GM18861 (cell line): ENCODE measurements at regions not wholly inside any gene's neighbourhood (a gene's known extent, or its start where the extent isn't known, plus 50 kb on each side); places are given as distances from the start of the nearest gene placed in this dataset.

Source experiments
- ATAC-seq: cut with Tn5 transposase; IDR thresholded peaks from one replicate; pipeline ENCODE4 v1.9.1; 2021; ENCODE audit not compliant: unreplicated experiment

GRCh38 chr21:28380241-28380640 lies 612.4 kb downstream of the LTN1 start:
- ATAC-seq: no peak

- ATAC-seq: no peak
These were observed 614.7 kb downstream of the LTN1 start for GRCh38 chr21:28378026-28378425.

- no peak for ATAC-seq
These were observed 616.8 kb downstream of the LTN1 start for GRCh38 chr21:28375708-28376385.

GRCh38 chr21:28374881-28375280 lies 617.8 kb downstream of the LTN1 start:
- ATAC-seq: no peak

- no peak for ATAC-seq
These were observed 621.0 kb downstream of the LTN1 start for GRCh38 chr21:28371713-28372112.

DNA sequence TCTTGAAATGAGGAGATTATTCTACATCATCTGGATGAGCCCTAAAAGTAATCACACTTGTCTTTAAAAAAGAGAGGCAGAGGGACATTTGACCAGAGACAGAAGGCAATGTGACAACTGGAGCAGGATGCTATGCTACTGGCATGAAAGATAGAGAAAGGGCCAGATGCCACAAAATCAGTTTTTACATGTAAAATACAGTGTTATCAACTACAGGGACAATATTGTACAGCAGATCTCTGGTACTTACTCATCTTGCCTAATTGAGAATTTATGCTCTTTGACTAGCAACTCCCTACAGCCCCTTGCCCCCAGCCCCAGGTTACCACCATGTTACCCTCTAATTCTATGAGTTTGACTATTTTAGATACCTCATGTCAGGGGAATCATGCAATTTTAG lies 633.4 kb downstream of the LTN1 start:
- no peak for ATAC-seq

- ATAC-seq: no peak
These were observed 634.0 kb downstream of the LTN1 start for GRCh38 chr21:28358702-28359101.

DNA sequence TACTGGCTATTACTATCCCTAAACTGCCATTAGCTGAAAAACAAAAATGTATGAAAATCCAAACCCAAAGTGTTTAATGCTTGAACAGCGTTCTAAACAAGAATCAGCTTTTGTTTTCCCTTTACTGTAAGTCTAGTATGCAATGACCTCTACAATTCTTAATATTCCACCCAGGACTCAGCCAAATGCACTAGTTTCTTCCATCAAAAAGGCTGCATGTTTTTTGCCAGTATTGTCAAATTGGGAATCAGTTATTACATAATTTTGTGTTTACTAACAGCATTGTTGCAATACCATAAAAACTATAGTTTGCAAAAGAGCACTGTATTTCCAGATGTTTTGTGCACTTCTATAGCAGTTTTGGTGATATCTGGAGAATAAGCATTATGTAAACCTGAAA lies 634.5 kb downstream of the LTN1 start:
- ATAC-seq: no peak

DNA sequence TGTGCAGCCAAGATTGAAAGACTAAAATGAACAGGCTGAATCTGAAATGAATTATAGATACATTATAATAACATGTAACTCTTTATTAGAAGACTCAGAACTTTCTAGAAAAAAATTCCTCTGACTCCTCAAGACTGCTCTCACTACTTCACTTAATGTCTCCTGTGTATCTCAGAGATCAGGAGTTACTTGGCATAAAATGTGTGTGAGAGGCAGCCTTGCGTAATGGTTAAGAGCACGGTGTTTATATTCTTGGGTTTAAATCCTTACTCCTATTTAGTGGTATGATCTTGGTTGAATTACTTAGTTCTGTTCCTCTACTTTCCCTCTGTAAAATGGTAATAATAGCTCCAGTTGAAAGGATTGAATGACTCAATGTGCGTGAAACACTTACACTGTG lies 634.9 kb downstream of the LTN1 start:
- ATAC-seq: no peak

GRCh38 chr21:28356422-28356821 lies 636.3 kb downstream of the LTN1 start:
- ATAC-seq: no peak

DNA sequence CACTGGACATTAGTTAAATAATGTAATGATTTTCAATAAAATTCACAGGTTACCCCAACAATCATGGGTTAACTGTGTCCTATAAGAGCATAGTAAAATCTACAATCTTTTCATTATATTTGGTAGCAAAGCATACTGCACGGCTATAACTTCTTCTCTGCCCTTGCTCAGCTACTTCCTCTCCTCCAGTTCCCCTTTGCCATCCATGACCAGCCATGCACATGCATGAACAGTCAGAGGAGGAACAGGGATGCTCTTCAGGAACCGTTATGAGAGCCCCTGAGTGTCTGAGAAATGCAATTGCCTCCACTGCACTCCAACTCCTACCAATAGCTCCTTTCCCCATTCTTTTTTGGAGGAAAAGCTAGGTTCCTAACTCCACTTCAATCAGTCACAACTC lies 646.7 kb downstream of the LTN1 start:
- no peak for ATAC-seq

DNA sequence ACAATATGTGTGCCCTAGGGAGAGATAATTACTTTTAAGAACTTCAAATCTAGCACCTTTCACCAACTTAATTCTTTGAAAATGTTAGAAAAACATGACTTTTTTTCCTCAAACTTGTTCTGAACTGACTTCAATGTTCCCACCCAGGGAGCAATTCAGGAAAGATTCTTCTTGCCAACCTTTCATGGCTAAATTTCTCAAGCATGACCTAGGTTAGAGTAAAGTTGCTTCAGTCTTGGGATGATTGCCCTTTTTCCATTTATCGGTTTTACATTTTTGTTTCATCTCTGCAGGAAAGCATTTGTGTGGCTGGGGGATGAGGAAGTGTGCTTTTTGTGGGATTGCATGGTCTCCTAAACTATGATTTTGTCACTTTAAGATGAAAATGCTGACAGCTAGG lies 647.7 kb downstream of the LTN1 start:
- no peak for ATAC-seq

GRCh38 chr21:28342212-28342810 lies 650.4 kb downstream of the LTN1 start:
- ATAC-seq: no peak

GRCh38 chr21:28339403-28339802 lies 653.3 kb downstream of the LTN1 start:
- ATAC-seq: no peak

- ATAC-seq: no peak
These were observed 653.9 kb downstream of the LTN1 start for GRCh38 chr21:28338701-28339305.

DNA sequence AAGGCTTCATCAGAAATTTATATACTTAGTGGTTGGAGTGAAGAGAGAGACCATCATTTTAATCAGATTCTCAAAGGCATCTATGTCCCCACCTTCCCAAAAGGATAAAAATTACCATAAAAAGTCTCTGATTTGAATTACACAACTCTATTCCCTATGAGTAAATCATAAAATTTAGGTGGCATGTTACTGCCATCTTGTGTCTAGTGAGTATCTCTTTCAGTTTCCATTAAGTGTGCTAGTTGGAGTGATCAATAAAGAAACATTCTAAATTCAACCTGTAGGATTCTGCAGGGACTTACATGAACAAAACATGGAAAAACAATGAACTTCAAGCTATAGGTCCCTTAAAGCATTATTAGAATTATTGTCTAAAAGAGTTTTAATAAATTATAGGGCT lies 655.4 kb downstream of the LTN1 start:
- ATAC-seq: no peak

GRCh38 chr21:28336314-28336713 lies 656.4 kb downstream of the LTN1 start:
- no peak for ATAC-seq

DNA sequence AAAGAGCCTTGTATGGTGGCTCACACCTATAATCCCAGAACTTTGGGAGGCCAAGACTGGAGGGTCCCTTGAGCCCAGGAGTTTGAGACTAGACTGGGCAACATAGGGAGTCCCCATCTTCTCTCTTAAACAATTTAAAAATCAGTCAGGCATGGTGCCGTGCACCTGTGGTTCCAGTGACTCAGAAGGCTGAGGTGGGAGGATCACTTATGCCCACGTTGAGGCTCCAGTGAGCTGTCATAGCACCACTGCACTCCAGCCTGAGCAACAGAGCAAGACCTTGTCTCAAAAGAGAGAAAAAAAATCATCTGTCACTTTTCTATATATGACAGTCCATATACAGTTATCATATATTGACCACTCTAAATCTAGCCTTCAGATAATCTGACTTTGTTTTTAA lies 658.3 kb downstream of the LTN1 start:
- ATAC-seq: no peak

- ATAC-seq: no peak
These were observed 659.0 kb downstream of the LTN1 start for GRCh38 chr21:28333578-28334075.

- no peak for ATAC-seq
These were observed 659.9 kb downstream of the LTN1 start for GRCh38 chr21:28332796-28333195.

GRCh38 chr21:28325618-28326017 lies 667.1 kb downstream of the LTN1 start:
- ATAC-seq: no peak

GRCh38 chr21:28324690-28325089 lies 668.0 kb downstream of the LTN1 start:
- no peak for ATAC-seq
